ENCODE measurements at regions not wholly inside any gene's neighbourhood (a gene's known extent, or its start where the extent isn't known, plus 50 kb on each side); places are given as distances from the start of the nearest gene placed in this dataset.

DNA sequence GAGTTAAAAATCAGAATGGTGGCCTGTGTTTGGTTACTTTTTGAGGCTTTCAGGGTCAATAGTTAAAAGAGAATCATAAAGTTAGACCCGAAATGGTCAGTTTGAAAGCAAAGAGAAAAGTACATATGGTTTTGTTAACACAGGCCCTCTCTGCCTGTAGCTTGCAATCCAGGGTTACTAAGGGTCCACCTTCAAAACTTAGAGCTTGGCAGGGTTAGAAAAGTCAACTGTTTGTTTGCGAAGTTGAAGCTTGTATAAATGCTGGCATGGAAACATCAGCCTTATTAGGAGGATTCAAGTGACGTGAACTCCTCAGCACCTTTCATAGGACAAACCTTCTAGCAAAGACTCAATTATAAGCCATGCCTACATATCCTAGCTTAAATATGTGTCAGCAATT, 196.3 kb upstream of the SEMA3A start:
- no TSS peak for BruUV-seq (replicated peaks)
- H3K27ac Mint-ChIP-seq (ENCODE audit: unreplicated experiment) = no peak overlapping the region
- H3K4me1 Mint-ChIP-seq (ENCODE audit: low read depth, unreplicated experiment) = peaks cover 10% of the 10 kb centered on the region
- no peak for DNase-seq
- no peaks in the 10 kb centered on the region for H3K9me3 ChIP-seq
- TF ChIP-seq, protein P1, sequence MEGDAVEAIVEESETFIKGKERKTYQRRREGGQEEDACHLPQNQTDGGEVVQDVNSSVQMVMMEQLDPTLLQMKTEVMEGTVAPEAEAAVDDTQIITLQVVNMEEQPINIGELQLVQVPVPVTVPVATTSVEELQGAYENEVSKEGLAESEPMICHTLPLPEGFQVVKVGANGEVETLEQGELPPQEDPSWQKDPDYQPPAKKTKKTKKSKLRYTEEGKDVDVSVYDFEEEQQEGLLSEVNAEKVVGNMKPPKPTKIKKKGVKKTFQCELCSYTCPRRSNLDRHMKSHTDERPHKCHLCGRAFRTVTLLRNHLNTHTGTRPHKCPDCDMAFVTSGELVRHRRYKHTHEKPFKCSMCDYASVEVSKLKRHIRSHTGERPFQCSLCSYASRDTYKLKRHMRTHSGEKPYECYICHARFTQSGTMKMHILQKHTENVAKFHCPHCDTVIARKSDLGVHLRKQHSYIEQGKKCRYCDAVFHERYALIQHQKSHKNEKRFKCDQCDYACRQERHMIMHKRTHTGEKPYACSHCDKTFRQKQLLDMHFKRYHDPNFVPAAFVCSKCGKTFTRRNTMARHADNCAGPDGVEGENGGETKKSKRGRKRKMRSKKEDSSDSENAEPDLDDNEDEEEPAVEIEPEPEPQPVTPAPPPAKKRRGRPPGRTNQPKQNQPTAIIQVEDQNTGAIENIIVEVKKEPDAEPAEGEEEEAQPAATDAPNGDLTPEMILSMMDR (IDR thresholded peaks at IDR 0.05; ENCODE audit: insufficient read depth in 1 of 2, low read depth in 1 of 2, low read length in 1 of 2, severe bottlenecking in 1 of 2, unreplicated experiment in 1 of 2) = no peak
- H3K27me3 ChIP-seq (replicated peaks; ENCODE audit: control insufficient read depth, insufficient read depth, low read length) = no peaks in the 10 kb centered on the region
- H3K36me3 ChIP-seq (ENCODE audit: control insufficient read depth, insufficient read depth, low read length) = no peaks in the 10 kb centered on the region
- H3K4me3 Mint-ChIP-seq (ENCODE audit: unreplicated experiment) = no peak overlapping the region
- no peaks in the 10 kb centered on the region for H3K27me3 Mint-ChIP-seq (ENCODE audit: insufficient read depth, unreplicated experiment)
- no peak overlapping the region for H3K4me3 ChIP-seq (ENCODE audit: low read depth, low read length)
- intact Hi-C loops (cut with micrococcal nuclease; ENCODE audit: unreplicated experiment) = no loop called here
- H3K9me3 Mint-ChIP-seq (ENCODE audit: unreplicated experiment) = peaks cover 5% of the 10 kb centered on the region
- H3K4me1 ChIP-seq = no peaks in the 10 kb centered on the region
- POLR2A ChIA-PET = no interaction called here
- no peaks in the 10 kb centered on the region for H3K36me3 Mint-ChIP-seq (ENCODE audit: insufficient read depth, unreplicated experiment)
- CTCF ChIA-PET = no interaction called here

DNA sequence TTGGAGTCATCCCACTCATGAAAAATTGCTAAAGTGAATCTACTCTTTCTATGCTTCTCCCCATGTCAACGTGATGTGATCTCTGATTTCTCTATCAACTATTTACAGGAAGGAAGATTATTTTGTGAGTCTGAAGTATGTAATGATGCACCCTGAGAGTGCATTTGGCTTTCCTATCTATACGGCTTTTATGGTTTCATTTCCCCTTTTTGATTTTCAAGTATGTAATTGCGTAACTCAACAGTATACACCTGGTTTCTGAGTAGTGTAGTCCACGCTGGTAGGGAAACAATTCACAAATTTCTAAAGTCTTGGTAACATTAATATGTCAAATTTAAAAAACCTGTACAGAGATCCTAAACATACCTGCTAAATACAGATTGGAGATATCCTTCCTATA, 194.7 kb upstream of the SEMA3A start:
- no peak for DNase-seq
- Mint-ChIP-seq H3K27me3 (ENCODE audit: insufficient read depth, unreplicated experiment) (no peaks in the 10 kb centered on the region), H3K4me1 (ENCODE audit: low read depth, unreplicated experiment) (peaks cover 10% of the 10 kb centered on the region), H3K4me3 (ENCODE audit: unreplicated experiment) (no peak overlapping the region), H3K9me3 (ENCODE audit: unreplicated experiment) (no peaks in the 10 kb centered on the region), H3K36me3 (ENCODE audit: insufficient read depth, unreplicated experiment) (no peaks in the 10 kb centered on the region), H3K27ac (ENCODE audit: unreplicated experiment) (no peak overlapping the region)
- POLR2A ChIA-PET = no interaction called here
- H3K27me3 ChIP-seq (replicated peaks; ENCODE audit: control insufficient read depth, insufficient read depth, low read length) = peaks cover 1% of the 10 kb centered on the region; the same call in 1 of the 2 replicates
- no peak overlapping the region for H3K4me3 ChIP-seq (ENCODE audit: low read depth, low read length)
- no peaks in the 10 kb centered on the region for H3K36me3 ChIP-seq (ENCODE audit: control insufficient read depth, insufficient read depth, low read length)
- no TSS peak for BruUV-seq (replicated peaks)
- no peaks in the 10 kb centered on the region for H3K4me1 ChIP-seq
- intact Hi-C loops (cut with micrococcal nuclease; ENCODE audit: unreplicated experiment) = no loop called here
- TF ChIP-seq, protein P1 (IDR thresholded peaks at IDR 0.05; ENCODE audit: insufficient read depth in 1 of 2, low read depth in 1 of 2, low read length in 1 of 2, severe bottlenecking in 1 of 2, unreplicated experiment in 1 of 2) = no peak
- H3K9me3 ChIP-seq = no peaks in the 10 kb centered on the region
- CTCF ChIA-PET = no interaction called here

GRCh38 chr7:84387595-84387994, 193.0 kb upstream of the SEMA3A start:
- ChIA-PET POLR2A (no interaction called here), CTCF (no interaction called here)
- intact Hi-C loops (cut with micrococcal nuclease; ENCODE audit: unreplicated experiment) = no loop called here
- H3K36me3 ChIP-seq (ENCODE audit: control insufficient read depth, insufficient read depth, low read length) = no peaks in the 10 kb centered on the region
- H3K9me3 ChIP-seq = no peaks in the 10 kb centered on the region
- DNase-seq = no peak
- no peaks in the 10 kb centered on the region for H3K36me3 Mint-ChIP-seq (ENCODE audit: insufficient read depth, unreplicated experiment)
- no peak overlapping the region for H3K4me3 ChIP-seq (ENCODE audit: low read depth, low read length)
- peaks cover 1% of the 10 kb centered on the region; the same call in 1 of the 2 replicates for H3K27me3 ChIP-seq (replicated peaks; ENCODE audit: control insufficient read depth, insufficient read depth, low read length)
- no peak overlapping the region for H3K27ac Mint-ChIP-seq (ENCODE audit: unreplicated experiment)
- no peaks in the 10 kb centered on the region for H3K27me3 Mint-ChIP-seq (ENCODE audit: insufficient read depth, unreplicated experiment)
- BruUV-seq (replicated peaks) = no TSS peak
- H3K4me3 Mint-ChIP-seq (ENCODE audit: unreplicated experiment) = no peak overlapping the region
- H3K4me1 Mint-ChIP-seq (ENCODE audit: low read depth, unreplicated experiment) = peaks cover 10% of the 10 kb centered on the region
- TF ChIP-seq, protein P1 (IDR thresholded peaks at IDR 0.05; ENCODE audit: insufficient read depth in 1 of 2, low read depth in 1 of 2, low read length in 1 of 2, severe bottlenecking in 1 of 2, unreplicated experiment in 1 of 2) = no peak
- no peaks in the 10 kb centered on the region for H3K4me1 ChIP-seq
- no peaks in the 10 kb centered on the region for H3K9me3 Mint-ChIP-seq (ENCODE audit: unreplicated experiment)

Data from Caco-2 (cell line).